IMR-90 (cell line): ENCODE measurements at regions not wholly inside any gene's neighbourhood (a gene's known extent, or its start where the extent isn't known, plus 50 kb on each side); places are given as distances from the start of the nearest gene placed in this dataset.

Experiments used
- ATAC-seq: fragments of 200-7000 bp; cut with Tn5 transposase; 2 replicates; pipeline ENCODE4 v1.9.1; 2020; ENCODE audit warnings: low read depth, mild to moderate bottlenecking, moderate library complexity
- BruUV-seq: library from RNA; stranded (reverse); fragments of 400-500 nt; replicated peaks from 2 replicates; lab custom pipeline; 2021; lab: Mats Ljungman, UMichigan
- CTCF ChIA-PET: fragments of 300-600 bp; formaldehyde crosslinking; extraction: SDS; loops from one replicate; lab custom pipeline; 2021; ENCODE audit warnings: antibody characterized with exemption; lab: Yijun Ruan, JAX
- POLR2A ChIA-PET: fragments of 300-600 bp; sonication (Branson Sonifier 250); formaldehyde crosslinking; loops from one replicate; lab custom pipeline; 2022; ENCODE audit warnings: antibody characterized with exemption; ENCODE audit not compliant: unreplicated experiment; lab: Charles Lee
- DNase-seq: peaks from one replicate; pipeline ENCODE4 v3.0.0; 2013
- H2AFZ ChIP-seq: replicated peaks from 2 replicates; pipeline ENCODE3; 2013; ENCODE audit warnings: low read length, mild to moderate bottlenecking; ENCODE audit not compliant: poor library complexity
- H2AK5ac ChIP-seq: 2 replicates; pipeline ENCODE4 v1.6.1; 2013; ENCODE audit warnings: low read depth, low read length, inconsistent platforms
- H2AK9ac ChIP-seq: replicated peaks from 2 replicates; pipeline ENCODE3; 2013; ENCODE audit warnings: mild to moderate bottlenecking, low read depth, low read length, moderate library complexity; ENCODE audit not compliant: poor library complexity
- H2BK120ac ChIP-seq: 2 replicates; pipeline ENCODE4 v1.6.1; 2013; ENCODE audit warnings: low read depth, low read length, inconsistent platforms
- H2BK15ac ChIP-seq: 3 replicates; pipeline ENCODE4 v1.6.1; 2013; ENCODE audit warnings: low read depth, low read length, inconsistent platforms
- H2BK20ac ChIP-seq: 2 replicates; pipeline ENCODE4 v1.6.1; 2013; ENCODE audit warnings: low read depth, mild to moderate bottlenecking, inconsistent platforms, low read length, moderate library complexity
- H2BK5ac ChIP-seq: 2 replicates; pipeline ENCODE4 v1.6.1; 2013; ENCODE audit warnings: mild to moderate bottlenecking, low read depth, low read length, inconsistent platforms; ENCODE audit not compliant: poor library complexity, severe bottlenecking
- H3K14ac ChIP-seq: replicated peaks from 2 replicates; pipeline ENCODE4 v1.6.1; 2013; ENCODE audit warnings: low read depth, low read length, inconsistent platforms
- H3K18ac ChIP-seq: 2 replicates; pipeline ENCODE4 v1.6.1; 2013; ENCODE audit warnings: low read depth, low read length, control low read depth
- H3K23ac ChIP-seq: 2 replicates; pipeline ENCODE4 v1.6.1; 2013; ENCODE audit warnings: low read depth, low read length, inconsistent platforms
- H3K27ac ChIP-seq: 2 replicates; pipeline ENCODE4 v1.5.1; 2013; ENCODE audit warnings: mild to moderate bottlenecking, control low read depth, low read length; ENCODE audit not compliant: insufficient read depth
- H3K27me3 ChIP-seq: 2 replicates; pipeline ENCODE4 v1.6.1; 2013; ENCODE audit warnings: low read length; ENCODE audit not compliant: control insufficient read depth, insufficient read depth
- H3K36me3 ChIP-seq: 2 replicates; pipeline ENCODE4 v1.6.1; 2013; ENCODE audit warnings: low read length, mixed read lengths; ENCODE audit not compliant: control insufficient read depth, insufficient read depth
- H3K4ac ChIP-seq: 2 replicates; pipeline ENCODE4 v1.6.1; 2013; ENCODE audit warnings: low read depth, low read length, inconsistent platforms
- H3K4me1 ChIP-seq: 2 replicates; pipeline ENCODE4 v1.6.1; 2013; ENCODE audit warnings: low read length, mixed read lengths; ENCODE audit not compliant: control insufficient read depth, insufficient read depth
- H3K4me2 ChIP-seq: 2 replicates; pipeline ENCODE4 v1.6.1; 2013; ENCODE audit warnings: low read depth, mild to moderate bottlenecking, control low read depth, low read length, moderate library complexity
- H3K4me3 ChIP-seq: 2 replicates; pipeline ENCODE4 v1.5.1; 2013; ENCODE audit warnings: low read depth, mild to moderate bottlenecking, control low read depth, low read length, moderate library complexity; ENCODE audit not compliant: insufficient read depth
- H3K56ac ChIP-seq: 2 replicates; pipeline ENCODE4 v1.6.1; 2013; ENCODE audit warnings: low read length, inconsistent platforms; ENCODE audit not compliant: insufficient read depth; ENCODE audit errors: extremely low read depth
- H3K79me1 ChIP-seq, 2 experiments: 2 replicates each; pipeline ENCODE4 v1.6.1; 2013; ENCODE audit warnings: low read length in 2 of 2, inconsistent platforms in 1 of 2, low read depth in 1 of 2
- H3K9ac ChIP-seq: 2 replicates; pipeline ENCODE4 v1.6.1; 2013; ENCODE audit warnings: low read depth, low read length, control low read depth
- H3K9me1 ChIP-seq: 2 replicates; pipeline ENCODE4 v1.6.1; 2013; ENCODE audit warnings: low read length, inconsistent platforms; ENCODE audit not compliant: insufficient read depth
- H3K9me3 ChIP-seq: 2 replicates; pipeline ENCODE4 v1.6.1; 2013; ENCODE audit warnings: low read length; ENCODE audit not compliant: control insufficient read depth, insufficient read depth
- H4K20me1 ChIP-seq: 2 replicates; pipeline ENCODE4 v1.6.1; 2013; ENCODE audit warnings: low read length, inconsistent platforms; ENCODE audit not compliant: insufficient read depth
- H4K5ac ChIP-seq: 2 replicates; pipeline ENCODE4 v1.6.1; 2013; ENCODE audit warnings: mild to moderate bottlenecking, low read depth, low read length, control low read depth
- H4K8ac ChIP-seq, 2 experiments: 2 replicates each; pipeline ENCODE4 v1.6.1; 2013; ENCODE audit warnings: low read depth in 2 of 2, low read length in 2 of 2, control low read depth in 1 of 2, inconsistent platforms in 1 of 2
- H4K91ac ChIP-seq: 2 replicates; pipeline ENCODE4 v1.6.1; 2013; ENCODE audit warnings: low read depth, low read length, inconsistent platforms; ENCODE audit not compliant: insufficient read depth
- CEBPB ChIP-seq: IDR thresholded peaks from 2 replicates; pipeline ENCODE4 v1.6.1; 2012; ENCODE audit warnings: low read depth, low read length, improper control_type of control experiment
- CTCF ChIP-seq: conservative IDR thresholded peaks from 2 replicates; pipeline ENCODE4 v1.5.1; 2012; ENCODE audit warnings: mild to moderate bottlenecking, low read depth, low read length, improper control_type of control experiment
- ELK1 ChIP-seq: fragments of 150-350 bp; IDR thresholded peaks from 2 replicates; pipeline ENCODE4 v1.6.1; 2016; ENCODE audit warnings: low read depth, mild to moderate bottlenecking, low read length, moderate library complexity, borderline replicate concordance
- MAFK ChIP-seq: IDR thresholded peaks from 2 replicates; pipeline ENCODE4 v1.6.1; 2012; ENCODE audit warnings: low read depth, low read length, improper control_type of control experiment
- MAZ ChIP-seq: IDR thresholded peaks from 2 replicates; pipeline ENCODE4 v1.6.1; 2012; ENCODE audit warnings: low read depth, mild to moderate bottlenecking, low read length, improper control_type of control experiment, moderate library complexity, borderline replicate concordance
- NFE2L2 ChIP-seq: fragments of 150-350 bp; IDR thresholded peaks from 2 replicates; pipeline ENCODE4 v1.6.1; 2016; ENCODE audit warnings: low read depth, mild to moderate bottlenecking, low read length
- RAD21 ChIP-seq: IDR thresholded peaks from 2 replicates; pipeline ENCODE4 v1.6.1; 2012; ENCODE audit warnings: low read length, improper control_type of control experiment
- RFX5 ChIP-seq: IDR thresholded peaks from 2 replicates; pipeline ENCODE4 v1.8.0; 2012; ENCODE audit warnings: low read depth, mild to moderate bottlenecking, low read length, moderate library complexity
- SMC3 ChIP-seq: fragments of 150-350 bp; IDR thresholded peaks from 2 replicates; pipeline ENCODE4 v1.6.1; 2016; ENCODE audit warnings: low read depth, mild to moderate bottlenecking, antibody characterized with exemption, low read length, moderate library complexity
- USF2 ChIP-seq: fragments of 150-350 bp; IDR thresholded peaks from 2 replicates; pipeline ENCODE4 v1.6.1; 2017; ENCODE audit warnings: mild to moderate bottlenecking, antibody characterized with exemption, low read length, low read depth
- WGBS, 2 experiments: methylation state at CpG; one replicate each; pipeline versions ENCODE4 v1.1.5 to v1.1.7; 2013; ENCODE audit warnings: missing lambda C conversion rate in 2 of 2; ENCODE audit not compliant: insufficient read length in 1 of 2; ENCODE audit errors: extremely low coverage in 2 of 2; 5-methylcytosine and 5-hydroxymethylcytosine counted together
- dilution Hi-C: fragments of 300-500 bp; cut with HindIII; formaldehyde crosslinking; loops from one replicate; pipeline ENCODE4 v1.14.3; 2018; ENCODE audit warnings: low sequenced_read_pairs; ENCODE audit not compliant: unreplicated experiment
- in situ Hi-C: fragments of 300-500 bp; cut with MboI; formaldehyde crosslinking; loops from 3 replicates; pipeline ENCODE4 v1.14.3; 2019; ENCODE audit warnings: low sequenced_read_pairs, inconsistent platforms, mixed read lengths
- intact Hi-C: fragments of 100-400 bp; cut with micrococcal nuclease; formaldehyde crosslinking; loops from 2 replicates; pipeline ENCODE4 v1.10.0; 2022

- TF ChIP-seq CEBPB (no peak), USF2 (no peak), ELK1 (no peak), NFE2L2 (no peak), CTCF (no peak), RAD21 (no peak), RFX5 (no peak), MAFK (no peak), SMC3 (no peak), MAZ (no peak)
Measured at GRCh38 chr6:167565388-167565787, 240.5 kb downstream of the TTLL2 start.

More at GRCh38 chr6:167565388-167565787, 240.5 kb downstream of the TTLL2 start:
- no peaks in the 10 kb centered on the region for H3K9me1 ChIP-seq
- dilution Hi-C loops = no loop called here
- H3K4me2 ChIP-seq = no peak overlapping the region
- WGBS, 2 experiments = 100% methylated on average over 1 of the region's 3 CpGs; no CpG with 5 or more reads in 1 of the 2 experiments
- no peaks in the 10 kb centered on the region for H3K79me1 ChIP-seq
- H3K27ac ChIP-seq = no peak overlapping the region
- H4K91ac ChIP-seq = no peak overlapping the region
- ATAC-seq = no peak
- H3K9me3 ChIP-seq = peaks cover 63% of the 10 kb centered on the region
- no peak overlapping the region for H3K14ac ChIP-seq
- H4K8ac ChIP-seq = no peak overlapping the region
- in situ Hi-C loops = no loop called here
- no peak overlapping the region for H2AFZ ChIP-seq
- H4K5ac ChIP-seq = no peak overlapping the region
- H3K36me3 ChIP-seq = no peaks in the 10 kb centered on the region
- no peak overlapping the region for H2BK20ac ChIP-seq
- H2AK5ac ChIP-seq = no peak overlapping the region
- H3K4me1 ChIP-seq = no peaks in the 10 kb centered on the region
- H2AK9ac ChIP-seq = no peak overlapping the region
- no TSS peak for BruUV-seq
- H3K56ac ChIP-seq = no peak overlapping the region
- no peak overlapping the region for H2BK5ac ChIP-seq
- no peak overlapping the region for H3K9ac ChIP-seq
- no peak overlapping the region for H3K4me3 ChIP-seq
- POLR2A ChIA-PET = no interaction called here
- DNase-seq = no peak
- intact Hi-C loops = no loop called here
- no peak overlapping the region for H3K23ac ChIP-seq
- CTCF ChIA-PET = no interaction called here
- no peak overlapping the region for H2BK120ac ChIP-seq
- H4K20me1 ChIP-seq = no peaks in the 10 kb centered on the region
- no peak overlapping the region for H3K18ac ChIP-seq
- H2BK15ac ChIP-seq = no peak overlapping the region
- no peak overlapping the region for H3K4ac ChIP-seq
- H3K27me3 ChIP-seq = no peaks in the 10 kb centered on the region
